Caco-2 (cell line): ENCODE measurements at regions not wholly inside any gene's neighbourhood (a gene's known extent, or its start where the extent isn't known, plus 50 kb on each side); places are given as distances from the start of the nearest gene placed in this dataset.
"Not testable (repeated sequence)": the region's sequence is repeated elsewhere in the genome, so short reads cannot be mapped to it uniquely, and the experiment has no call there.

ENCODE experiments used
- BruUV-seq: library from RNA; stranded (reverse); fragments of 400-500 nt; replicated peaks from 2 replicates; lab custom pipeline; 2021; lab: Mats Ljungman, UMichigan
- CTCF ChIA-PET: fragments of 300-600 bp; sonication (Branson Sonifier 250); formaldehyde crosslinking; loops from one replicate; lab custom pipeline; 2022; ENCODE audit warnings: antibody characterized with exemption; lab: Charles Lee
- POLR2A ChIA-PET: fragments of 300-600 bp; sonication (Branson Sonifier 250); formaldehyde crosslinking; loops from one replicate; lab custom pipeline; 2022; ENCODE audit warnings: antibody characterized with exemption; lab: Charles Lee
- DNase-seq, 2 experiments: peaks; one replicate each; pipeline versions ENCODE4 v3.0.0 to v3.0.0-alpha.2; 2020 to 2022
- H3K27me3 ChIP-seq: replicated peaks from 2 replicates; pipeline ENCODE4 v1.6.0; 2011; ENCODE audit warnings: low read length; ENCODE audit not compliant: control insufficient read depth, insufficient read depth
- H3K36me3 ChIP-seq: 2 replicates; pipeline ENCODE4 v1.5.1; 2011; ENCODE audit warnings: low read length; ENCODE audit not compliant: control insufficient read depth, insufficient read depth
- H3K4me1 ChIP-seq: fragments of 250-450 bp; sonication (Bioruptor Pico); 2 replicates; pipeline ENCODE4 v1.5.1; 2020; ENCODE audit warnings: mild to moderate bottlenecking
- H3K4me3 ChIP-seq: 2 replicates; pipeline ENCODE4 v1.5.1; 2011; ENCODE audit warnings: low read depth, mild to moderate bottlenecking, control low read depth, low read length
- H3K9me3 ChIP-seq: fragments of 250-450 bp; sonication (Bioruptor Pico); 2 replicates; pipeline ENCODE4 v1.5.1; 2020; ENCODE audit warnings: mild to moderate bottlenecking, moderate library complexity
- H3K27ac Mint-ChIP-seq: one replicate; pipeline ENCODE4 v1.8.0; 2022; ENCODE audit warnings: mixed read lengths; ENCODE audit not compliant: unreplicated experiment
- H3K27me3 Mint-ChIP-seq: one replicate; pipeline ENCODE4 v1.8.0; 2022; ENCODE audit warnings: mixed read lengths; ENCODE audit not compliant: insufficient read depth, unreplicated experiment
- H3K36me3 Mint-ChIP-seq: one replicate; pipeline ENCODE4 v1.8.0; 2022; ENCODE audit warnings: mild to moderate bottlenecking, mixed read lengths; ENCODE audit not compliant: insufficient read depth, unreplicated experiment
- H3K4me1 Mint-ChIP-seq: one replicate; pipeline ENCODE4 v1.8.0; 2022; ENCODE audit warnings: low read depth, mixed read lengths; ENCODE audit not compliant: unreplicated experiment
- H3K4me3 Mint-ChIP-seq: one replicate; pipeline ENCODE4 v1.8.0; 2022; ENCODE audit warnings: mild to moderate bottlenecking, moderate library complexity, mixed read lengths; ENCODE audit not compliant: unreplicated experiment
- H3K9me3 Mint-ChIP-seq: one replicate; pipeline ENCODE4 v1.8.0; 2022; ENCODE audit warnings: mixed read lengths; ENCODE audit not compliant: unreplicated experiment
- CTCF ChIP-seq, 2 experiments: fragments of 200-600 bp in 1 of 2; IDR thresholded peaks; 1 replicate in 1 of 2; 2 replicates in 1 of 2; pipeline versions ENCODE4 v1.5.1 to v1.8.0; 2011 to 2022; ENCODE audit warnings: antibody characterized with exemption in 1 of 2, control low read depth in 1 of 2, inconsistent platforms in 1 of 2, low read depth in 1 of 2, low read length in 1 of 2, mild to moderate bottlenecking in 1 of 2, moderate library complexity in 1 of 2; ENCODE audit not compliant: insufficient read depth in 1 of 2, severe bottlenecking in 1 of 2, unreplicated experiment in 1 of 2
- intact Hi-C: fragments of 100-400 bp; cut with micrococcal nuclease; formaldehyde crosslinking; loops from one replicate; pipeline ENCODE4 v1.10.0; 2022; ENCODE audit not compliant: unreplicated experiment

GRCh38 chr4:173998471-173999144, 284.9 kb downstream of the FBXO8 start:
- no peaks in the 10 kb centered on the region for H3K27me3 Mint-ChIP-seq
- intact Hi-C loops: no loop called here
- Histone ChIP-seq H3K27me3 (no peaks in the 10 kb centered on the region), H3K4me1 (0 out of 2 replicates have a peak, but pooled peaks cover 4% of the 10 kb centered on the region), H3K36me3 (no peaks in the 10 kb centered on the region), H3K4me3 (no peak overlapping the region), H3K9me3 (no peaks in the 10 kb centered on the region)
- H3K27ac Mint-ChIP-seq: no peak overlapping the region
- no TSS peak for BruUV-seq
- no peaks in the 10 kb centered on the region for H3K36me3 Mint-ChIP-seq
- no peak for DNase-seq
- no peak for TF ChIP-seq CTCF (IDR thresholded peaks at IDR 0.05; ENCODE audit: insufficient read depth in 1 of 2, low read depth in 1 of 2, low read length in 1 of 2, severe bottlenecking in 1 of 2, unreplicated experiment in 1 of 2)
- H3K9me3 Mint-ChIP-seq: peaks cover 18% of the 10 kb centered on the region
- CTCF ChIA-PET: no interaction called here
- POLR2A ChIA-PET: no interaction called here
- H3K4me1 Mint-ChIP-seq: peaks cover 7% of the 10 kb centered on the region
- H3K4me3 Mint-ChIP-seq: no peak overlapping the region

GRCh38 chr4:173995779-173996178, 287.7 kb downstream of the FBXO8 start:
- H3K36me3 ChIP-seq, DNase-seq, H3K4me3 ChIP-seq, H3K27ac Mint-ChIP-seq, H3K36me3 Mint-ChIP-seq, H3K27me3 ChIP-seq, CTCF ChIA-PET, POLR2A ChIA-PET, H3K27me3 Mint-ChIP-seq, H3K9me3 ChIP-seq, intact Hi-C loops, H3K4me1 Mint-ChIP-seq, H3K4me3 Mint-ChIP-seq, H3K4me1 ChIP-seq, BruUV-seq: not testable (repeated sequence)
- peaks cover 18% of the 10 kb centered on the region for H3K9me3 Mint-ChIP-seq

GRCh38 chr4:173991814-173992213, 291.7 kb downstream of the FBXO8 start:
- no TSS peak for BruUV-seq
- H3K27ac Mint-ChIP-seq: no peak overlapping the region
- intact Hi-C loops: loop anchor here (2.0 kb wide), 1 partner anchor 485 kb away; no protein-coding TSS in a partner anchor
- Histone ChIP-seq H3K4me3 (no peak overlapping the region), H3K4me1 (0 out of 2 replicates have a peak, but pooled peaks cover 3% of the 10 kb centered on the region), H3K9me3 (no peaks in the 10 kb centered on the region), H3K27me3 (no peaks in the 10 kb centered on the region), H3K36me3 (no peaks in the 10 kb centered on the region)
- no peaks in the 10 kb centered on the region for H3K27me3 Mint-ChIP-seq
- H3K36me3 Mint-ChIP-seq: no peaks in the 10 kb centered on the region
- no peak for TF ChIP-seq CTCF (IDR thresholded peaks at IDR 0.05; ENCODE audit: insufficient read depth in 1 of 2, low read depth in 1 of 2, low read length in 1 of 2, severe bottlenecking in 1 of 2, unreplicated experiment in 1 of 2)
- ChIA-PET POLR2A (no interaction called here), CTCF (no interaction called here)
- H3K4me3 Mint-ChIP-seq: no peak overlapping the region
- DNase-seq: no peak
- H3K9me3 Mint-ChIP-seq: peaks cover 18% of the 10 kb centered on the region
- H3K4me1 Mint-ChIP-seq: peaks cover 6% of the 10 kb centered on the region
